H1 (cell line): ENCODE measurements at regions not wholly inside any gene's neighbourhood (a gene's known extent, or its start where the extent isn't known, plus 50 kb on each side); places are given as distances from the start of the nearest gene placed in this dataset.

ENCODE experiments used
- CEBPB ChIP-seq: IDR thresholded peaks from 2 replicates; pipeline ENCODE4 v1.6.1; 2012; ENCODE audit warnings: low read depth, low read length
- CHD1 ChIP-seq: IDR thresholded peaks from 2 replicates; pipeline ENCODE4 v1.6.1; 2012; ENCODE audit warnings: low read depth, low read length, improper control_type of control experiment
- CTCF ChIP-seq, 3 experiments: IDR thresholded peaks; 1 replicate in 2 of 3; 2 replicates in 1 of 3; pipeline versions ENCODE4 v1.5.1 to v1.6.1; 2011; ENCODE audit warnings: low read length in 3 of 3, mild to moderate bottlenecking in 3 of 3, inconsistent platforms in 2 of 3, low read depth in 1 of 3, moderate library complexity in 1 of 3; ENCODE audit not compliant: insufficient read depth in 1 of 3; ENCODE audit errors: control extremely low read depth in 1 of 3
- EGR1 ChIP-seq: IDR thresholded peaks from 2 replicates; pipeline ENCODE4 v1.6.1; 2011; ENCODE audit warnings: low read depth, low read length, borderline replicate concordance
- EZH2 ChIP-seq: fragments of 200-600 bp; sonication (generic); IDR thresholded peaks from 2 replicates; pipeline ENCODE4 v1.7.1; 2012; ENCODE audit warnings: low read depth, mild to moderate bottlenecking, moderate library complexity, low read length, inconsistent platforms; ENCODE audit not compliant: severe bottlenecking
- JUND ChIP-seq: IDR thresholded peaks from 2 replicates; pipeline ENCODE4 v1.6.1; 2011; ENCODE audit warnings: mild to moderate bottlenecking, improper control_type of control experiment, low read length
- KDM4A ChIP-seq: IDR thresholded peaks from one replicate; pipeline ENCODE4 v1.7.1; 2012; ENCODE audit warnings: low read depth, mild to moderate bottlenecking, moderate library complexity, low read length, inconsistent platforms; ENCODE audit not compliant: severe bottlenecking
- POLR2A ChIP-seq, 2 experiments: IDR thresholded peaks; 1 replicate in 1 of 2; 2 replicates in 1 of 2; pipeline ENCODE4 v1.6.1; 2011; ENCODE audit warnings: low read depth in 2 of 2, low read length in 2 of 2, mild to moderate bottlenecking in 2 of 2; ENCODE audit errors: control extremely low read depth in 1 of 2
- RXRA ChIP-seq: IDR thresholded peaks from 2 replicates; pipeline ENCODE4 v1.6.1; 2011; ENCODE audit warnings: low read depth, mild to moderate bottlenecking, low read length, moderate library complexity; ENCODE audit not compliant: insufficient read depth
- TAF1 ChIP-seq: IDR thresholded peaks from 2 replicates; pipeline ENCODE4 v1.6.1; 2011; ENCODE audit warnings: mild to moderate bottlenecking, low read depth, low read length
- YY1 ChIP-seq: IDR thresholded peaks from 2 replicates; pipeline ENCODE4 v1.6.1; 2011; ENCODE audit warnings: low read depth, mild to moderate bottlenecking, low read length

GRCh38 chr14:81797315-81797714 lies 263.7 kb upstream of the SEL1L start:
- TF ChIP-seq RXRA (no peak), CTCF (IDR thresholded peaks at IDR 0.05; ENCODE audit: control extremely low read depth in 1 of 3, insufficient read depth in 1 of 3, low read depth in 1 of 3, low read length in 3 of 3) (no peak), TAF1 (no peak), CHD1 (no peak), CEBPB (no peak), KDM4A (no peak), YY1 (no peak), EGR1 (no peak), POLR2A (IDR thresholded peaks at IDR 0.05; ENCODE audit: control extremely low read depth in 1 of 2, low read depth in 2 of 2, low read length in 2 of 2) (no peak), JUND (no peak), EZH2 (no peak)
